Adipose tissue (tissue), 3 donors: ENCODE measurements at regions not wholly inside any gene's neighbourhood (a gene's known extent, or its start where the extent isn't known, plus 50 kb on each side); places are given as distances from the start of the nearest gene placed in this dataset.

Experiments used
- H3K27ac ChIP-seq: one replicate; pipeline ENCODE4 v1.5.1; 2013; ENCODE audit warnings: low read depth, low read length
- WGBS, 3 donors: extraction: QIAGEN DNeasy Blood & Tissue Kit; methylation state at CpG; one replicate each; pipeline ENCODE4 v1.1.7; 2013; 5-methylcytosine and 5-hydroxymethylcytosine counted together
- donor health status: healthy with polysubstance abuse.
- donor health status: Bipolar disorder and iron deficiency.
- donor health status: healthy.

DNA sequence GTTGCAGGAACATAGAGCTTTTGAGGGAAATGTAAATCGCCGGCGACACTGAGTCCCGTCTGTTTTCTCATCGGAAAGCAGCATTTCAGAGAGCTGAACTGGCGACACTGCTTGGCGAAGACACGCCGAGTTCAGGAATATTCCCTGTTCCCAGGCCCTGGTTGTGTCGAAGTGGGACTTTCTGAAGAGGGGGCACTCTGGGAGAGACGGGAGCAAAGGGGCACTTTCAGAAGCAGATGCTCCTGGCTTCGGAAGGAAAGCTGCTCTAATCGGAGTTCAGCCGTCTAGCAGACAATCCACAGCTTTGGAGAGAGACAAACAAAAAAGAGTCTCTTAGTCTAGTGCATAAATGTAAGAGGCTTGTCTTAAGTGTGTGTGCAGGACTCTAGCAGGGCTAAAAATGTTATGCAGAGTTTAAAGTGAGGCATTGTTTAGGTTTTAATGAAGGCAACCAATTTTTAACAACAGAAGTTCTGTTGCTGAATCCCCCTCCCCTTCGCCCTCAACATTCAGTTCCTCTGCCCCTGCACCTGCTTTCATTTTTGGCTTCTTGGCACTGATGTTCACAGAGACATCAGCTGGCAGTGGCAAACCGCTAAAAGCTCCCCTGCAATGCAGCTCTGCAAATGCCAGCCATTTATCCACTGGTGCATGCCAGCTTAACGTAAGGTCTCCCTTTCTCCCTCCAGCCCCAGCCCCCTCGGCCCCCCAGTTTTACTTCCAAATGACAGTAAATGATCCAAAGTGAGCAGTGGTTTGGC, 289.5 kb upstream of the MPDZ start:
- 22 to 24% (median 22%) methylated on average over 18 of the region's 18 CpGs for WGBS, 3 donors

DNA sequence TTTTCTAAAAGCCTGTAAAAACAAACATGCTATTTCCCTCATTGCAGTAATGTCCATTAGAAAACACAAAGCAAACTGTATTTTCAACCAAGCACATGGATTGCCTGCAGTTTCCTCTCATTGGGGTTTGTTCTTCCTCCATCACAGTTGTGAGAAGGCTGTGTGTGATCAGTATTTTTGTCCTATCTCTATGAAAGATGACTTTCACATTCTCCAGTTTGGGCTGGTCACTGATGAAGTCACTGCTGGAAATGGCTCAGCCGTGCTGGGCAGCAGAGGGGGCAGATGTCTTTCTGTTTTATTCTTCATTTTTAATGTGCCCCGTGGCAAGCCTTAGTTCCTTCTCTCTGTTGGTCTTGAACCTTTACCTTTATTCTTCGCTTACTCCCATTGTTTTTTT, 288.9 kb upstream of the MPDZ start:
- 8 to 14% (median 10%) methylated on average over 3 of the region's 3 CpGs for WGBS, 3 donors
- peak overlapping the region; percentile 21 for H3K27ac ChIP-seq

More for the DNA sequence above, 289.5 kb upstream of the MPDZ start:
- H3K27ac ChIP-seq: peak overlapping the region; percentile 21

- 40 to 66% (median 44%) methylated on average over 4 of the region's 4 CpGs for WGBS, 3 donors
- no peak overlapping the region for H3K27ac ChIP-seq
These were observed 288.3 kb upstream of the MPDZ start for GRCh38 chr9:13567833-13568232.

GRCh38 chr9:13557746-13558145, 278.3 kb upstream of the MPDZ start:
- WGBS, 3 donors: 47 to 52% (median 47%) methylated on average over 2 of the region's 2 CpGs
- no peak overlapping the region for H3K27ac ChIP-seq

GRCh38 chr9:13556656-13557055, 277.2 kb upstream of the MPDZ start:
- H3K27ac ChIP-seq: no peak overlapping the region
- 70 to 80% (median 79%) methylated on average over 2 of the region's 2 CpGs for WGBS, 3 donors

DNA sequence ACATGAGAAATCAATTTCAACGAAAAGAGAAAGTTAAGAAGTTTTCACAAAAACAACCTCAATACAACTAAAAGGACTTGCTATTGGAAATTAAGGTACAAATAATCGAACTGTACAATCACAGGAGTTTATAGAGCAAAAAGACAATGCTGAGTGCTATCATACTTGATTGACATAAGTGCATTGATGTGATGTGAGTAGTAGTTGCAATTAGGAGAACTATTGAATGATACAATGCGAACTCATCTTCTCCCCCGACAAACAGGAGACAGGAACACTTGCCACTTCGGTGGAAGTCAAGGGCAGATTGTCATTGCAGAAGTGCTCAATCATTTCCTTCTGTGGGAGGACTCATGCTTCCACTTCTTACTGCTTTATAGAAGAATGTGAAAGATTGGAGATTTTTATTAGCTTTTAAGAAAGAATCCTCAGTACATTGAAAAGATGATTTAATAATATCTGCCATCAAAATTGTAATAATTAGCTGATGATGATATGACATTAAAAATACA, 276.6 kb upstream of the MPDZ start:
- no peak overlapping the region for H3K27ac ChIP-seq
- WGBS, 3 donors: 57 to 61% (median 58%) methylated on average over 5 of the region's 5 CpGs

- H3K27ac ChIP-seq: no peak overlapping the region
- WGBS, 3 donors: 71 to 79% (median 78%) methylated on average over 4 of the region's 4 CpGs
These were observed 276.0 kb upstream of the MPDZ start for GRCh38 chr9:13555516-13555915.

DNA sequence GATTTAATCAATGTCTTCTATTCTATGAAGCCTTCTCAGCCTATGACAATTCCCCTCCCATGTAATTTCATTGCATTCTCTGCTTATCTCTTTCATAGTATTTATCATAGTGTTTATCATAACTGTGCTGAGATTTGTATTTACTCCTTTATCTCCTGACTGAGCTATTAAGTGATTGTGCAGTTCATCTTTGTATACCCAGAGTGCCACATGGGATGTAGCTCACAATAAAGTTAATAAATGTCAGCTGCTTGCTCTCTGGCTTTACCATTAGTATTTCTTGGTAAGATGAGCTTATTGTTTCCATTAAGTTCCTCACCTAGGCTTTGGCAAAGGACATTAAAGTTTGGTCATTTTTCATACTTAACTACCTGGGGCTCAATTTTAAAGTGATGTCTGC, 275.1 kb upstream of the MPDZ start:
- H3K27ac ChIP-seq: no peak overlapping the region

DNA sequence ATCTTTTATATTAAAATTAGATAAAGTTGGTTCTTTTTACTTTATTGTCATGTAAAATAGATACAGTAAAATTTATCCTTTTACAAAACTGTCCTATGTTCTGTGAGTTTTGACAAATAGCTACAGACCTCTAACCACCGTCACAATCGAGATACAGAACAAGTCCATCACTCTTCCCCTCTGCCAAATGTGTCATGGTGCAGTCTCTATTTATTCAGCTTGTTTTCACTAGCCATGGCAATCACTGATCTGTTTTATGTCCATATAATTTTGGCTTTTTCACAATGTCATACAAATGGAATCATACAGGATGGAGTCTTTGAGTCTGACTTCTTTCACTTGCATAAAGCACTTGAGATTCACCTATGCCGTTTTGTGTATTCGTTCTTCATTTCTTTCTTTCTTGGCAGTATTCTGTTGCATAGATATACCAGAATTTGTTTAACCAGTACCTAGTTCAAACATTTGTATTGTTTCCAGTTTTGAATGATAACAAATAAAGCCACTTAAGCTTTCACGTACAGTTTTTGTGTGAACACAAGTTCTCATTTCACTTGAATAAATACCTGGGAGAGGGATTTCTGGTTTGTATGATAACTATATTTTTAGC, 273.2 kb upstream of the MPDZ start:
- 55 to 80% (median 78%) methylated on average over 5 of the region's 5 CpGs for WGBS, 3 donors
- no peak overlapping the region for H3K27ac ChIP-seq

GRCh38 chr9:13550519-13550918, 271.0 kb upstream of the MPDZ start:
- no peak overlapping the region for H3K27ac ChIP-seq
- 62 to 87% (median 85%) methylated on average over 2 of the region's 2 CpGs for WGBS, 3 donors

GRCh38 chr9:13548535-13548934, 269.0 kb upstream of the MPDZ start:
- H3K27ac ChIP-seq: no peak overlapping the region
- 72 to 97% (median 91%) methylated on average over 1 of the region's 1 CpG for WGBS, 3 donors

- WGBS, 3 donors: 50 to 82% (median 66%) methylated on average over 5 of the region's 5 CpGs
- H3K27ac ChIP-seq: no peak overlapping the region
These were observed 255.6 kb upstream of the MPDZ start for GRCh38 chr9:13535141-13535540.

- H3K27ac ChIP-seq: no peak overlapping the region
- WGBS, 3 donors: 87 to 96% (median 90%) methylated on average over 2 of the region's 2 CpGs
These were observed 254.5 kb upstream of the MPDZ start for GRCh38 chr9:13534006-13534405.

DNA sequence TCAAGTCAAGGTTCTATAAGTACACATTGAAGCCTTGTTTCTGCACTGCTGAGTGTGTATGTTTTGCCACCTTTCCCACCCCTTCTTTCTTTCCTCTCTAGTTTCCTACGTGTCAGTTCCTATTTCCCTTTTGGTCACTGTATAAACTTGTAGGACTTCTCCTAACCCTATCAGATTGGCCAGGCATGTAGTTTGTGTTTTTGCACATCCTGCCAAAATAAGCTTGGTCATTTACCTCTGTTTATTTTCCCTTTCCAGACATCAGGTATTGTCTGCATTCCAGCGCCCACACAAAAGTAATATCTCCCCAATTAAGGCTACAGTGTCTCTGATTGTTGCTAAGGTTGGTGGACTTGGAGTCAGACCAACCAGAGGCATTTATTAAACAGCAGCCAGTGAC, 252.9 kb upstream of the MPDZ start:
- WGBS, 3 donors: 32 to 45% (median 42%) methylated on average over 2 of the region's 2 CpGs
- H3K27ac ChIP-seq: no peak overlapping the region

DNA sequence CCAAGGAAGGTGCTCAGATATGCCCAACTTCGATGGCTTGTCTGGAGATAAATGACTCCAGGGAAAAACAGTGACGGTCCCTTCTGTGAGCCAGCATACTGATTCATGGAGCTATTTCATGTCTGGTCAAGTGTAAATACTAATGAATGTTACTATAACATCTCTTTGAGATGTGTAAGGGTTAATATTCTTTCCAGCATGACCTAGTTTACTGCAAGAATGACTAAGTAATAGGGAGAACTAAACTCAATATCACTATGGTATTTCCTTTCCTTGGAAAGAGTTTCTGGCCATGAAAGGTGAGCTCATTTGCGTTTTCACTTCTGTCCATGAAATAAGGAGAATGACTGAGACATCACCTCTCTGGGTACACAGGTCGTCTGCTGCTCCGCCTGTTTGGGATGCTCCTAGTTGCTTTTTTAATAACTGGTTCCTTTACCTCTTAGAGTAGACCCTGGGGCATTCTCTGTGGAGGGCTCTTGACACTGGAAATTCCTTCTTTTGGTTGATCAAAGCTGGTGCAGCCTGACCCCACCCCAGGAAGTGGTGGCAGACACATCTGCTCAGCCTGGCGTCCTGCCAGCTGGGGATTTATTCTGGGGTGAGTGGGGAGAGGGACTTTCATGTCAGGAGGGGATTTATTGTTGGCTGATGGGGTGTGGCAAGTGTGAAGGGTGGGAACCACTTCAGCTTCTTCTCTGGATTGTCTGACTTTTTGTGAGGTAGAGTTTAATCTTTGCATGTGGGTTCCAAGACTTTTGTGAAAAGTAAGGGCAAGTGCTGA, 250.0 kb upstream of the MPDZ start:
- WGBS, 3 donors: 63 to 72% (median 72%) methylated on average over 6 of the region's 6 CpGs
- H3K27ac ChIP-seq: no peak overlapping the region

DNA sequence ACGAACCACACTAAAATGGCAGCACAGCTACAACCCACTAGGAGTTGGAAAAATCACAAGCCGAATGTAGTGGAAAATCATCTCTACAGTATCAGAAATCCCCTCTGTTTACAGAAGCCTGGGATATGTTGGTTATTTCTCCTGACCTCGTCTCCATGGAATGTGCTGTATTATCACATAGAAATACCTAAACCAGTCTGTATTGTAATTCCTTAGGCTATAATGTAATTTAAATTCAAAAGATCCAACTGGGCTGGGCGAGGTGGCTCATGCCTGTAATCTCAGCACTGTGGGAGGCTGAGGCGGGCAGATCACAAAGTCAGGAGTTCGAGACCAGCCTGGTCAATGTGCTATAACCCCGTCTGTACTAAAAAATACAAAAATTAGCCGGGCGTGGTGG, 244.8 kb upstream of the MPDZ start:
- WGBS, 3 donors: 82 to 89% (median 89%) methylated on average over 9 of the region's 9 CpGs
- H3K27ac ChIP-seq: no peak overlapping the region

GRCh38 chr9:13520069-13520468, 240.6 kb upstream of the MPDZ start:
- no peak overlapping the region for H3K27ac ChIP-seq
- 56 to 65% (median 59%) methylated on average over 2 of the region's 2 CpGs for WGBS, 3 donors

DNA sequence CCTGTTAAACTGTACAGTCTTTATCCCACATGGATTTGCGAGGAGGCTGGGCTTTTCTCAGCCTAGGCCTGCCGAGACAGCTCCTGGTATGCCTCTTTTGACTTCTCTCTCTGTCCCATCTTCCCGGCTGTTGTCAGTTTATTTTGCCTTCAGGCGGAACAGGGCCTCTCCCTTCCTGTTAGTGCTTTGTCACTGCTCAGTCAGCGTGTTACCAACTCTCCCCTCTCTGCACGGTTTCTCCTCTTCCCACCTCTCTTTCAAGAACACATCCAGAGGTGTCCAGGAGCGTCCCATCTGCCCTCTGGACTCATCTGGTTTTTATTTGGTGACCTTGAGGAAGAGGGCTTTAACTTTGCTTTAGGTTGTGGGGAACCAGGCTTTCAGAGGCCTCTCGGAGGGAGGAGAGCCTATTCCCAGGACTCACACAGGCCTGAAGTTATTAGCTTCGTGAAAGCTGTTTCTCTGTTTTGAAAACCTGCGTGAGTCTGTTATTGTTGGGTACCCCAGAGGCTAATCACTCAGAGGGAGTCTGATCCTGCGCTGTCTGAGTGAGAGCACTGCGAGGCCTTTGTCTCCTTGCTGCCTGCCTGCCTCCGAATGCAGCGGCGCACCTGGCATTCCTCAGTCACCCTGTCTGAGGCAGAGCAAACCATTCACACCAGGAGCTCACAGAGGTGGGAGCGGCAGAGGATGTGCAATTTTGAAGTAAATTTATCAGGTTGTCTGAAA, 234.4 kb upstream of the MPDZ start:
- no peak overlapping the region for H3K27ac ChIP-seq
- 61 to 71% (median 69%) methylated on average over 16 of the region's 16 CpGs for WGBS, 3 donors

GRCh38 chr9:13513286-13513685, 233.8 kb upstream of the MPDZ start:
- WGBS, 3 donors: 37 to 58% (median 45%) methylated on average over 6 of the region's 6 CpGs
- no peak overlapping the region for H3K27ac ChIP-seq
